Activated T-helper 2 cell treated with anti-CD3 and anti-CD28 coated beads, Interferon-gamma antibody, Interleukin-2, Interleukin-4, amounts not matched to agents 10 μg/mL and 5 μg/mL and 100 μg/mL, durations not matched to agents 14 hours and 24 hours and 36 hours (primary cell): ENCODE measurements at regions not wholly inside any gene's neighbourhood (a gene's known extent, or its start where the extent isn't known, plus 50 kb on each side); places are given as distances from the start of the nearest gene placed in this dataset.

Experiments
- DNase-seq: peaks from one replicate; pipeline ENCODE4 v3.0.0; 2021; ENCODE audit warnings: low spot score
- H3K27ac Mint-ChIP-seq: one replicate; pipeline ENCODE4 v1.8.0; 2021; ENCODE audit warnings: mixed read lengths
- H3K27me3 Mint-ChIP-seq: one replicate; pipeline ENCODE4 v1.8.0; 2021; ENCODE audit warnings: low read depth, mixed read lengths
- H3K36me3 Mint-ChIP-seq: one replicate; pipeline ENCODE4 v1.8.0; 2021; ENCODE audit warnings: low read depth, mixed read lengths
- H3K4me1 Mint-ChIP-seq: one replicate; pipeline ENCODE4 v1.8.0; 2021; ENCODE audit warnings: low read depth, mixed read lengths
- H3K4me3 Mint-ChIP-seq: one replicate; pipeline ENCODE4 v1.8.0; 2021; ENCODE audit warnings: low read depth, mild to moderate bottlenecking, moderate library complexity, mixed read lengths
- H3K9me3 Mint-ChIP-seq: one replicate; pipeline ENCODE4 v1.8.0; 2021; ENCODE audit warnings: mixed read lengths
- intact Hi-C: fragments of 100-400 bp; cut with micrococcal nuclease; formaldehyde crosslinking; loops from one replicate; pipeline ENCODE4 v1.15.1; 2023

DNA sequence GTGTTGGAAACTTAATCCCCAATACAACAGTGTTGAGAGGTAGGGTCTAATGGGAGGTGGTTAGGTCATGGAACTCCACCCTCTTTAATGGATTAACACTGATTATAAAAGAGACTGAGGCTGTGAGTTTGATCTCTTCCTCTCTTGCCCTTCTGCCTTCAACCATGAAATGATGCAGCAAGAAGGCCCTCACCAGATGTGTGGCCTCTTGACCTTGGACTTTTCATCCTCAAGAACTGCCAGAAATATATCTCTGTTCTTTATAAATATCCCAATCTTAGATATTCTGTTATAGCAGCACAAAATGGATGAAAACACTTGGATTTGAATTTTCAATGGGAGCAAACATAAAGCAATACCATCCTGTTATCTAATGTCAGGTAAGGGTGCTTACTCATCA lies 67.6 kb downstream of the NMUR2 start:
- H3K36me3 Mint-ChIP-seq, result no peaks in the 10 kb centered on the region
- intact Hi-C loops, result no loop called here
- H3K27ac Mint-ChIP-seq, result no peak overlapping the region
- no peak for DNase-seq
- no peak overlapping the region for H3K4me3 Mint-ChIP-seq
- H3K27me3 Mint-ChIP-seq, result no peaks in the 10 kb centered on the region
- H3K4me1 Mint-ChIP-seq, result no peaks in the 10 kb centered on the region
- no peaks in the 10 kb centered on the region for H3K9me3 Mint-ChIP-seq

DNA sequence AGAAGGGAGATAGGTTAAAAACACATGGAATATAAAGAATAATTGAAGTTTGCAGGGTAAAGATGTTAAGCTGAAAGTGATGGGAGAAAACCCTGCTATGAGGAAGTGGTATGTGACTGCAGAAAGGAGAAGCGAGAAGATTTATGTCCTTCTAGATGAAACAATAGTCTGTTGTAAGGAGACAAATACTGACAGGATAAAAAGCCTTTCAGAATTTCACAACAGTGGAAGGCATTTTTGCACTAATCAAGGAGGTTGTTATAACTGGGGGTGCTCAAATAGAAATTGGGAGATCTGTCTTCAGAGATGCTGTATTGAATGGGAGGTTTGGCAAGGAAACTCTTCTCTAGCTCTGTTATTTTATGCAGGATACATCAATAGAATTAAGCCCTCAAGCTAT lies 69.6 kb downstream of the NMUR2 start:
- H3K27ac Mint-ChIP-seq, result no peak overlapping the region
- H3K4me3 Mint-ChIP-seq, result no peak overlapping the region
- no peak for DNase-seq
- H3K9me3 Mint-ChIP-seq, result no peaks in the 10 kb centered on the region
- no peaks in the 10 kb centered on the region for H3K36me3 Mint-ChIP-seq
- H3K4me1 Mint-ChIP-seq, result no peaks in the 10 kb centered on the region
- H3K27me3 Mint-ChIP-seq, result no peaks in the 10 kb centered on the region
- intact Hi-C loops, result no loop called here

DNA sequence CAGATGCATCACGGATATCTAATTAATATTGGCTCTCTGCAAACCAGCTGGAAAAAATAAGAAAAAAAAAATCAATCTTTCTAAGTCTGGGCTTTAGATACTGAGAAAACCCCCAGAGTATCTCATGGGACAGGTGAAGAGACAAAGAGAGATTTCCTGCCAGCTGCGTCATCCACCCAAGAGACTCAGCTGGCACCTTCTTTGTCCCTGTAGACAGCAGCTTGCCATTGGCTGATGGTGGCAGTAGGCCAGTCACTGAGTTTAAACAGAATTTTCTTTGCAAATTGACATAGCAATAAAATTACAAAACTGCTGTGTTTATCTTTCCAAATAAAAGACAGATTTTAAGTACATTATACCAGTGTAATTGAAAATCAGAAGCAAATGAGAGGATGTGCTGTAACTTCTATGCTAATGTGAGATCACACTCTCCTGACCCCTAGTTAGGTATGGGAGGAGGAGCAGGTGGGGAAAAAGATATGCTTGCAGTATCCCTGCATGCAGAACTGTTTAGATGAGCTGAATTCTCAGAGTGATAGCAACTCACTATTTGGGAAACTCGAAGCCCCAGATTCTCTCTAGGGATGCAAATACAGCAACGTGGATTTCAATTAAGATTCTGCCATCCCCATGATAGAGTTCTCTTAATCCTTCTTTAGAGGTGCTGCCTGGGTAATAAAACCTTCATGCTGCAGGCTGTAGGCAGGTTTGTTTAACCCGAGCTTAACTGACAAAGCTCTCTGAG lies 72.2 kb downstream of the NMUR2 start:
- Mint-ChIP-seq H3K27ac (no peak overlapping the region), H3K27me3 (no peaks in the 10 kb centered on the region), H3K36me3 (no peaks in the 10 kb centered on the region), H3K4me3 (no peak overlapping the region), H3K9me3 (no peaks in the 10 kb centered on the region), H3K4me1 (no peaks in the 10 kb centered on the region)
- intact Hi-C loops, result no loop called here
- DNase-seq, result no peak

DNA sequence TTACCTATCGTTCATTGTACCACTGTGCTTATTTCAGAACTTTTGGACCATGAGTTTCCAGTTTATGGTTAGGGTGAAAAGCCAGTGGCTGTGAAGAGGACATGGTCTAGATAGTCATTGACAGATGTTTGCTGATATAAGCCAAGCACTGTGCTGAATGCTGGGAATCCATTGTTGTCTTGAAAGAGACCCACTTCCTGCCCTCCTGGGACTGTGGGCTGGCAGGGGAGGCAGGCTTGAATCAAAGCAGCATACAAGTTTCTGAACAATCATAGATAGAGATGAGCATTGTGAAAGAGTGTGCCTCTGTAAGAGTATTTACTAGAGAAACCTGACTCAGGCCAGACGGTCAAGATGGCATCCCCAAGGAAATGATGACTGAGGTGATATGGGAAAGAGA lies 73.4 kb downstream of the NMUR2 start:
- H3K36me3 Mint-ChIP-seq, result no peaks in the 10 kb centered on the region
- no peak for DNase-seq

DNA sequence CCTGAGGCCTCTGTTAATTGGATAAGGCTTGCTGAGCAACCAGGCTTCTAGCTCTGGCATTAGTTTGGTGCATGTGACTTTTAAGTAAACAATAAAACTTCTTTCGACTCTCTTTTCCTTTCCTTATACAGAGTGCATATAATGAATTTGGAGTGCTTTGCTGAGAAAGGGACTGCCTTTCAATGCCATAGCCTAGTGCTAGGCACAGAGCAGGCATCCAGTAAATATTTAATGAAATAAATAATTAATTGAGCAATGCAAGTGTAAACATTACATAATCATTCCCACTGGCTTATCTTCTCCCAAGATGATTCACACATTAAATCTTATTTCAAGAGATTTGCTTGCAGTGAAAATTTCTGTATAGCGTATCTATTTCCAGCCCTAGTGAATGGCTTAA lies 74.1 kb downstream of the NMUR2 start:
- Mint-ChIP-seq H3K4me1 (no peaks in the 10 kb centered on the region), H3K9me3 (no peaks in the 10 kb centered on the region), H3K27ac (no peak overlapping the region), H3K27me3 (no peaks in the 10 kb centered on the region), H3K36me3 (no peaks in the 10 kb centered on the region), H3K4me3 (no peak overlapping the region)
- no peak for DNase-seq
- intact Hi-C loops, result no loop called here

More for the DNA sequence above, 73.4 kb downstream of the NMUR2 start:
- H3K9me3 Mint-ChIP-seq, result no peaks in the 10 kb centered on the region
- H3K4me3 Mint-ChIP-seq, result no peak overlapping the region
- H3K27me3 Mint-ChIP-seq, result no peaks in the 10 kb centered on the region
- intact Hi-C loops, result no loop called here
- H3K27ac Mint-ChIP-seq, result no peak overlapping the region
- no peaks in the 10 kb centered on the region for H3K4me1 Mint-ChIP-seq

DNA sequence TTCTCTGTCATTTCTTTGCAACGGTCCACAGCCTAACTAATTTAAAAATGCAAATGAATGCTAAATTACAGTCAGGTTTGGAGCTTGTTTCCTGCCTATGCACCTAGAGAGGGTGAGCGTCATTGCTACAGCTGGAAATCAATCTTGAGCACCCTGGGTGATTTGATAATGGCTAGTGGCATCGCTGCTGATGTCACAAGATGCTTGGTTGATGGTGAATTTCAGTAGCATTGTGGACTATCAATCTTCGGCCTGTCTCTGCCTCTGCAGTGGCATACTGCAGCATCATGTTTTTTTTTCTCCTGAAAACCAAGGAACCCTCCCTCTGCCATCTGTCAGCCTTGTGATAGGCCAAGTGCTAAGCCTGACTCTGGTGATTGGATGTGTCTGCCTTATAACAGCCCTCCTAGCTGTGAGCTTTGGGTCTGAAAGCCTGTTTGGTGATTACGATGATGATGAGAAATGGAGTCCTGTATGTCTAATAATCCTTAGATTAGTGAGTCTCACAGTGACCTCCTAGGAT lies 75.3 kb downstream of the NMUR2 start:
- Mint-ChIP-seq H3K27me3 (no peaks in the 10 kb centered on the region), H3K27ac (no peak overlapping the region), H3K4me1 (no peaks in the 10 kb centered on the region), H3K36me3 (no peaks in the 10 kb centered on the region), H3K4me3 (no peak overlapping the region), H3K9me3 (no peaks in the 10 kb centered on the region)
- intact Hi-C loops, result no loop called here
- no peak for DNase-seq

DNA sequence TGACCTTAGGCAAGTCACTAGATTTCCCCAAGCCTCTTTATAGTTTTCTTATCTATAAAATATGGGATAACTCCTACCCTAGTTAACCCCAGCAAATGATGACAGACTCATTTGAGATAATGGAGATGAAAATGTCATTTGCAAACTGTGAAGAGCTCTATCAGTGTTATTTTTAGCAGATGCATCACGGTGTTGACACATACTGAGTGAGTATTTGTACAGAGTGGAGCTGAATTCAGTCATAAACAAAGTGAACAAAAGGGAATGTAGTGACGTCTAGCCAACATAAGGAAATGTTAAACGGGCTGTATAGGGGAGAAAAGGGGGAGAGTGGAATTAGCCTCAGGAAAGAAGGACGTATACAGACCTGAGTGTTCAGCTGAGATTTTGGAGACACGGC lies 75.9 kb downstream of the NMUR2 start:
- DNase-seq, result no peak
- Mint-ChIP-seq H3K27ac (no peak overlapping the region), H3K27me3 (no peaks in the 10 kb centered on the region), H3K9me3 (no peaks in the 10 kb centered on the region), H3K4me3 (no peak overlapping the region), H3K4me1 (no peaks in the 10 kb centered on the region), H3K36me3 (no peaks in the 10 kb centered on the region)
- intact Hi-C loops, result no loop called here

DNA sequence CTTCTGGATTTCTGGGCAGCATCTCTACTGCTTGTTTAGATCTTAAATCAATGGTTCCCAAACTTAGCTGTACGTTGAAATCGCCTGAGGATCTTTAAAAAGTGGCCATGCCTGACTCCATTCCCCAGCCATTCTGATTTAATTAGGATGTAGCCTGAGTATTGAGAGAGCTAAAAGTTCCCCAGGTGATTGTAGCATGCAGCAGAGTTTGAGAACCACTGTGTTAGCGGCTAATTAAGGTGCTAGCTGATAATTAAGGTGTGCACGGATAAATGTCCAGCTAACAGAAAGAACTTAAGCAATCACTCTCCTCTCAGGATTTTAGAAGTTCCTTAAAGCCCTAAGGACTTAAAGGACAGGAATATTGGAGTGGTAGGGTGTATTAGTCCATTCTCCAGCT lies 89.1 kb downstream of the NMUR2 start:
- intact Hi-C loops, result no loop called here
- DNase-seq, result no peak
- H3K27me3 Mint-ChIP-seq, result no peaks in the 10 kb centered on the region
- no peak overlapping the region for H3K27ac Mint-ChIP-seq
- H3K36me3 Mint-ChIP-seq, result no peaks in the 10 kb centered on the region
- H3K4me1 Mint-ChIP-seq, result no peaks in the 10 kb centered on the region
- H3K4me3 Mint-ChIP-seq, result no peak overlapping the region
- H3K9me3 Mint-ChIP-seq, result no peaks in the 10 kb centered on the region

DNA sequence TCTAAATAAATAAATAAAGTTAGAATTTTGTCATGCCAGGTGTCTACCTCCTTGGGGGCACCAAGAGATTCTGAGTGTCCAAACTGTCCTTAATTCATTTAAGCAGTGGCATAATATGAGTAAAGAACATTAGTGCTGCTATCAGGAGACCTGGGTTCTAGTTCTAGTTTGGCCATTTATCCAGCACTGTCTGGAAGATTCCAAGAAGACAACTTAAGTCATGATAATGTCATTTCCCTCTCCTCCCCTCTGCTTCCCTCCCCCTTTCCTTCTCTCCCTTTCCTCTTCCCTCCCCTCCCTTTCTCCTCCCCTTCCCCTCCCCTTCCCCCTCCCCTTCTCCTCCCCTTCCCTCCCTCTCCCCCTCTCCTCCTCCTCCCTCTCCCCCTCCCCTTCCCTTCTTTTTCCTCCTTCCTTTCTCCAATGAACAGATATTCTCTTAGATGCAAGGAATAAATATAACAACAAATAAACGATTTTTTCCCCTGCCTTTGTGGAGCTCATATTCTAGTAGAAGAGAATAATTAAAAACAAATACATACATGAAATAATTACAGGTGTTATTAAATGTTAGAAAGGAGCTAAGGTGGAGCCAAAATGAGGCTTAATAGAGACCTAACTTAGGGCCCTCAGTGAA lies 90.8 kb downstream of the NMUR2 start:
- H3K27me3 Mint-ChIP-seq, result no peaks in the 10 kb centered on the region
- no peak overlapping the region for H3K4me3 Mint-ChIP-seq
- H3K27ac Mint-ChIP-seq, result no peak overlapping the region
- no peaks in the 10 kb centered on the region for H3K4me1 Mint-ChIP-seq
- intact Hi-C loops, result no loop called here
- H3K36me3 Mint-ChIP-seq, result no peaks in the 10 kb centered on the region
- DNase-seq, result no peak
- no peaks in the 10 kb centered on the region for H3K9me3 Mint-ChIP-seq

DNA sequence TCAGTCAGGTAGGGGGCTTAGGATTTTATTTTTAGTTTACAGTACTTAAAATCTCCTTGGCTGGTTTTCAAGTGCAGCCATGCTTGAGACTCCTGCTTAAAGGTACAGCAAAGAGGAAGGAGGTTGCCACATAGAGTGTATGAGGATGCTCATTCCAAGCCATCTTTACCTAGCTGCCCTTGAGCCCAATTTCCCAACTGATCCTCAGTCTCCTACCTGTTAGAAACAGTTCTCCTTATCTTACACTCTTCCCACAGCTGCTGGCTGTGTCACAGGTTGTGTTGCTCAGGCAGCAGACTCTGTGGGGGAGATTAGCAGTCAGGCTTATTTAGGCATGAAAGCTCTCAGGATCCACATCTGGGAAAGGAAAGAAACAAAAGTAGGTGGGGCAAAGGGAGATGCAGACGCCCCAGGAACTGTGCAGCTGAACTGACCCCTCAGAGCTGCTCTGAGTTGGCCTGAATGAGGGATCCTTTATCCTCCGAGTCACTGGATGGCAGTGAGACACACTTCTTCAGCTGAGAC lies 95.1 kb downstream of the NMUR2 start:
- Mint-ChIP-seq H3K9me3 (no peaks in the 10 kb centered on the region), H3K4me1 (no peaks in the 10 kb centered on the region), H3K36me3 (no peaks in the 10 kb centered on the region), H3K27me3 (no peaks in the 10 kb centered on the region), H3K27ac (no peak overlapping the region), H3K4me3 (no peak overlapping the region)
- intact Hi-C loops, result no loop called here
- no peak for DNase-seq

DNA sequence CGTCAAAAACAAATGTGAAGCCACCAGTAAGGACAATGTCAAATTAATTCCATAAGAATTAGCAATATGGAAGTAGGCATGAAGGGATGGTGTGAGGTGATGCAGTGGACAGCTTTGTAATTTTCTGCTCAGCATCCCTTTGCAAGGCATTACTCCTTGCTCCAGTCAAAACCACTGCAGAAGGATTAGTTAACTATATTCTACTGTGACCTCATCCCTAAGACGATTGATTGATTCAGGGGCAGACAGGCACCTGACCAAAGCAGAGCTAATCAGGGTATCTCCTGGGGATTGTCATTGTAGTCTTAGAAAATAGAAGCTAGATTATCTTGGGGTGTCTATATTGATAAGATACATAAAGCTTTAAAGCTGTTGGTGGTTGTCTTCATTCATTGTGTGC lies 98.7 kb downstream of the NMUR2 start:
- no peaks in the 10 kb centered on the region for H3K36me3 Mint-ChIP-seq
- H3K27ac Mint-ChIP-seq, result no peak overlapping the region
- no peak overlapping the region for H3K4me3 Mint-ChIP-seq
- intact Hi-C loops, result no loop called here
- DNase-seq, result no peak
- H3K4me1 Mint-ChIP-seq, result no peaks in the 10 kb centered on the region
- no peaks in the 10 kb centered on the region for H3K27me3 Mint-ChIP-seq
- no peaks in the 10 kb centered on the region for H3K9me3 Mint-ChIP-seq

DNA sequence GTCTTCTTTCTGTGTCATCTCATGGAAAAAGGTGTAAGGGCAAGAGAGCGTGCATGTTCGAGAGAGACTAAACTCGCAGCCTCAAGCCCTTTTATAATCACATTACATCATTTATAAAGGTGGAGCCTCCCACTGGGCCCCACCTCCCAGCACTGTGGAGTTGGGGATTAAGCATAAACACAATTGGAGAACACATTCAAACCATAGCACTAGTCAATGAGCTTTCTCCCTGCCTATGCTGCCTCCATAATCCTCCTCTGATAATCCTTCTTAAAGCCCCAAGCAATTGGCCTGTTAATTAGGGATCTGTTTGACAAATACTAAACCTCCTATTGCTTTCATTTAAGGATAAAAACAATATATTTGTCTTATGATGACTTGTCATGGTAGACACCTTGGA lies 99.6 kb downstream of the NMUR2 start:
- intact Hi-C loops, result no loop called here
- Mint-ChIP-seq H3K4me3 (no peak overlapping the region), H3K27me3 (no peaks in the 10 kb centered on the region), H3K27ac (no peak overlapping the region), H3K36me3 (no peaks in the 10 kb centered on the region), H3K9me3 (no peaks in the 10 kb centered on the region), H3K4me1 (no peaks in the 10 kb centered on the region)
- no peak for DNase-seq

DNA sequence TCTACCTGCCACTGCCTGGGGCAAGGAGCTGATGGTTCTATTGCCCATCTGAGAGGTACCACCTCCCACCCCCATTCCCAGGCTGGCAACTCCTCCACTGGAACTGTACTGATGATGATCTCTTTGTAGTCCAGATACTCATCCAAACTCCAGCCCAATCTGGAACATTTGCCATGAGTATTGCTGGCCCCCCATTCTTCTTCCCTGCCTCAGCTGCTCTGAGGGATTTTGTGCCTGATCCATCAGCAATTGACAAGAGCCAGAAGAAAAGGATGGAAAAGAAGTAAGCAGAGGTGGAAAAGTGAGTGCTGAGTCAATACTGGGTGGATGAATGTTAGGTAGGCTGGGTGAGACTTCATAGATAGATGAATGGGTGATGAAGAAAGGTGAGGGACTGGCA lies 101.2 kb downstream of the NMUR2 start:
- no peak for DNase-seq
- Mint-ChIP-seq H3K36me3 (no peaks in the 10 kb centered on the region), H3K4me3 (no peak overlapping the region), H3K9me3 (no peaks in the 10 kb centered on the region), H3K4me1 (no peaks in the 10 kb centered on the region), H3K27ac (no peak overlapping the region), H3K27me3 (no peaks in the 10 kb centered on the region)
- intact Hi-C loops, result no loop called here
